Gastroesophageal sphincter (tissue), 4 donors: ENCODE measurements at regions not wholly inside any gene's neighbourhood (a gene's known extent, or its start where the extent isn't known, plus 50 kb on each side); places are given as distances from the start of the nearest gene placed in this dataset.

ENCODE experiments used
- ATAC-seq: fragments of 150-250 bp; one replicate; pipeline ENCODE4 v1.9.1; 2016; ENCODE audit warnings: mild to moderate bottlenecking, moderate library complexity
- H3K27ac ChIP-seq, 4 donors: fragments of 200-600 bp; sonication (generic) in 3 of 4; 1 replicate in 3 of 4; 2 replicates in 1 of 4; pipeline ENCODE4 v1.5.1; 2016 to 2019
- H3K27me3 ChIP-seq: fragments of 200-600 bp; sonication (generic); one replicate; pipeline ENCODE4 v1.5.1; 2019
- H3K36me3 ChIP-seq, 2 donors: fragments of 200-600 bp; sonication (generic); one replicate each; pipeline ENCODE4 v1.5.1; 2019; ENCODE audit warnings: control low read depth in 1 of 2
- H3K4me1 ChIP-seq, 3 donors: fragments of 200-600 bp; sonication (generic); 1 replicate in 2 of 3; 2 replicates in 1 of 3; pipeline ENCODE4 v1.5.1; 2016 to 2019; ENCODE audit warnings: control low read depth in 2 of 3
- H3K4me3 ChIP-seq, 2 donors: fragments of 200-600 bp; sonication (generic); one replicate each; pipeline ENCODE4 v1.5.1; 2019; ENCODE audit warnings: mild to moderate bottlenecking in 1 of 2, moderate library complexity in 1 of 2
- H3K9me3 ChIP-seq, 3 donors: fragments of 200-600 bp; sonication (generic); one replicate each; pipeline ENCODE4 v1.5.1; 2017 to 2019; ENCODE audit warnings: control low read depth in 2 of 3
- EP300 ChIP-seq: sonication (generic); formaldehyde crosslinking; IDR thresholded peaks from one replicate; pipeline ENCODE4 v1.6.1; 2017; ENCODE audit warnings: antibody characterized with exemption, mild to moderate bottlenecking
- POLR2A ChIP-seq, 2 donors: fragments of 450-650 bp; IDR thresholded peaks; one replicate each; pipeline ENCODE4 v1.6.1; 2017; ENCODE audit warnings: antibody characterized with exemption in 2 of 2, mild to moderate bottlenecking in 2 of 2, moderate library complexity in 1 of 2
- POLR2AphosphoS5 ChIP-seq: sonication (generic); formaldehyde crosslinking; IDR thresholded peaks from one replicate; pipeline ENCODE4 v1.6.1; 2017; ENCODE audit warnings: antibody characterized with exemption
- WGBS, 2 donors: methylation state at CpG; one replicate each; pipeline ENCODE4 v1.1.5; 2018; ENCODE audit warnings: low coverage in 1 of 2; 5-methylcytosine and 5-hydroxymethylcytosine counted together
- TF ChIP-seq, protein P1 (sequence below), 4 experiments: fragments of 200-600 bp in 2 of 4; fragments of 450-650 bp in 2 of 4; sonication (generic) in 1 of 4; IDR thresholded peaks; one replicate each; pipeline ENCODE4 v1.5.1; 2017 to 2019; ENCODE audit warnings: antibody characterized with exemption in 4 of 4, mild to moderate bottlenecking in 2 of 4, moderate library complexity in 2 of 4

DNA sequence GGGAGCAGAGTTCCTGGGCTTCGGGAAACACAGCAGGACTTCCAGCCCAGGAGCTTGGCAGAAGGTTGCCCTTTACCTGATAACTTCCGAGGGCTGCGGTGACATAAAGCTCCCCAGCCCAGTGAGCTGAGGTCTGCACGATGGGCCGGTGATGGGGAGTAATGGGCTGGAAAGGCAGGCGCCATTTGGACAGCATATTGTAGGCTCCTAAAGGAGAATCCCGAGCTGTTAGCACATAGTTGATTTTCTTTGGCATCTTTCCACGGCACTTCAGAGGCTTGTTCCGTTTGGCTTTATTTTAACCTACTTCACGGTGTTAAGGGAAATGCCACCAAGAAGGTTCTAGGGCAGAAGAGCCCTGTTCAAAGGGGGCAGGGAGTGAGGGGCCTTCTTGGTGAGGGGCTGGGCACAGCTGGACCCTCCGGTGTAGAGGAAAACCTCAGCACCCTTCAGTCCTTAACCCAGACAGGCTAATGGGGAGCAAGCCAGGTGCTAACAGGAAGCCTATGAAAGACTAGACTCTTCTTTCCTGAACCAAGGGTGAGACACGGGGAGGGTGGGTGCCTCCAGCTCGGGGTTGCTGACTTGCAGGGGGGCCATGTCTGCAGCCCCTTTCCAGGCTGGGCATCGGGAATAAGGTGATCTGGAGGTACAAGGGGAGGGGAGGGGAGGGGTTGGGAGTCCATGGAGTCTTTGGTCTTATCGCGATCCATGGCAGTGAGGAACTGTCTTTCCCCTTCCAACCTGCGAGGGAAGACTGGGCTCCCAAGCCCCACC is 347.7 kb downstream of the GLRX3 start:
- H3K27me3 ChIP-seq: peaks cover 36% of the 10 kb centered on the region
- H3K4me1 ChIP-seq: no peaks in the 10 kb centered on the region
- no peaks in the 10 kb centered on the region for H3K36me3 ChIP-seq
- 0% methylated on average over 1 of the region's 17 CpGs; no CpG with 5 or more reads in 1 of the 2 donors for WGBS, 2 donors
- no peak for ATAC-seq
- H3K9me3 ChIP-seq: no peaks in the 10 kb centered on the region
- TF ChIP-seq POLR2AphosphoS5 (no peak), POLR2A (IDR thresholded peaks at IDR 0.05) (no peak), EP300 (no peak)
- TF ChIP-seq, protein P1, sequence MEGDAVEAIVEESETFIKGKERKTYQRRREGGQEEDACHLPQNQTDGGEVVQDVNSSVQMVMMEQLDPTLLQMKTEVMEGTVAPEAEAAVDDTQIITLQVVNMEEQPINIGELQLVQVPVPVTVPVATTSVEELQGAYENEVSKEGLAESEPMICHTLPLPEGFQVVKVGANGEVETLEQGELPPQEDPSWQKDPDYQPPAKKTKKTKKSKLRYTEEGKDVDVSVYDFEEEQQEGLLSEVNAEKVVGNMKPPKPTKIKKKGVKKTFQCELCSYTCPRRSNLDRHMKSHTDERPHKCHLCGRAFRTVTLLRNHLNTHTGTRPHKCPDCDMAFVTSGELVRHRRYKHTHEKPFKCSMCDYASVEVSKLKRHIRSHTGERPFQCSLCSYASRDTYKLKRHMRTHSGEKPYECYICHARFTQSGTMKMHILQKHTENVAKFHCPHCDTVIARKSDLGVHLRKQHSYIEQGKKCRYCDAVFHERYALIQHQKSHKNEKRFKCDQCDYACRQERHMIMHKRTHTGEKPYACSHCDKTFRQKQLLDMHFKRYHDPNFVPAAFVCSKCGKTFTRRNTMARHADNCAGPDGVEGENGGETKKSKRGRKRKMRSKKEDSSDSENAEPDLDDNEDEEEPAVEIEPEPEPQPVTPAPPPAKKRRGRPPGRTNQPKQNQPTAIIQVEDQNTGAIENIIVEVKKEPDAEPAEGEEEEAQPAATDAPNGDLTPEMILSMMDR (IDR thresholded peaks at IDR 0.05): no peak
- no peak overlapping the region for H3K4me3 ChIP-seq
- no peak overlapping the region for H3K27ac ChIP-seq

- Histone ChIP-seq H3K27me3 (peaks cover 36% of the 10 kb centered on the region), H3K27ac (no peak overlapping the region), H3K4me1 (no peaks in the 10 kb centered on the region), H3K9me3 (no peaks in the 10 kb centered on the region), H3K36me3 (no peaks in the 10 kb centered on the region), H3K4me3 (no peak overlapping the region)
- WGBS, 2 donors: 82 to 85% methylated on average over 9 to 11 of the region's 18 CpGs
- no peak for ATAC-seq
- TF ChIP-seq EP300 (no peak), POLR2AphosphoS5 (no peak), POLR2A (IDR thresholded peaks at IDR 0.05) (no peak)
- TF ChIP-seq, protein P1 (IDR thresholded peaks at IDR 0.05): no peak
Measured at GRCh38 chr10:130484468-130485180, 348.4 kb downstream of the GLRX3 start.

- Histone ChIP-seq H3K36me3 (no peaks in the 10 kb centered on the region), H3K27ac (no peak overlapping the region), H3K9me3 (no peaks in the 10 kb centered on the region), H3K4me3 (no peak overlapping the region), H3K4me1 (no peaks in the 10 kb centered on the region), H3K27me3 (peaks cover 36% of the 10 kb centered on the region)
- TF ChIP-seq POLR2A (IDR thresholded peaks at IDR 0.05) (no peak), POLR2AphosphoS5 (no peak), EP300 (no peak)
- TF ChIP-seq, protein P1 (IDR thresholded peaks at IDR 0.05): no peak
- peak; percentile 12 for ATAC-seq
- WGBS, 2 donors: 84 to 100% methylated on average over 4 to 16 of the region's 27 CpGs
Measured at GRCh38 chr10:130485236-130485957, 349.2 kb downstream of the GLRX3 start.

DNA sequence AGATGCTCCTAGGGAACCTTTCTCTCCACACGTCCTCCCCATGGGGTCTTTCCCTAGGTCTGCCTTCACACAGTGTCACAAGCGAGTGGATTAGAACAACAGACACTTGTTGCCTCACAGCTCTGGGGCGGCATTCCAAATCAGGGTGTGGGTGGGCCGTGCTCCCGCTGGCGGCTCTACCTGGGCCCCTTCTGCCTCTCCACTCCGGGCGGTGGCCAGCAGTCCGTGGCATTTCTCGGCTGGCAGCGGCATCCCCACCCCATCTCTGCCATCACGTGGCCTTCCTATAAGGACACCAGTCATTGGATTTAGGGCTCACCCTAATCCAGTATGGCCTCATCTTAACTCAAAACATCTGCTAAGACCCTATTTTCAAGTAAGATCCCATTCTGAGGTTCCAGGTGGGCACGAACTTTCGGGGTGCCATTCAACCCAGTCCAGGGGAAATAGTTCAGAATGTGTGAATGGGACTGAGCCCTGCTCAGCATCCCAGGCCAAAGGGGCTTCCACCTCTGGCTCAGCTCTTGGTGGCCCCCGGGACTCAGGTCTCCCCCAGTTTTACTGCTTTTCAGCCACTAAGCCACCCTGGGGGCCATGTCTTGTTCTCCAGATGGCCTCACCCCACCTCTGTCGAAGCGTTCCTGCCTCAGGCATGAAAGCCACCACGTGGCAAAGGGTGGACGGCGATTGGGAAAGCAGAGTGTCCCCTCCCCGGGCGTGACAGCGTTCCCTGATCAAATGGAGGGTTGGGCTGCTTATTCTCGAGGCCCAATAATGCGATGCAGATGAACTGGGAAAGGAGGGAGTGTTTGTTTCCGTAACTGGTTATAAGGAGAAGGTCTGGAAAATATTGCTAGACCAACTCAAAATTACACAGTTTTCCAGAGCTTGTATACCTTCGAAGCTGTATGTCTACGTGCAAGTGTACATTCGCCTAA is 350.0 kb downstream of the GLRX3 start:
- no peaks in the 10 kb centered on the region for H3K36me3 ChIP-seq
- no peak overlapping the region for H3K27ac ChIP-seq
- no peak for ATAC-seq
- TF ChIP-seq, protein P1 (IDR thresholded peaks at IDR 0.05): no peak
- no peak for TF ChIP-seq POLR2A (IDR thresholded peaks at IDR 0.05)
- TF ChIP-seq POLR2AphosphoS5: no peak
- no peak for TF ChIP-seq EP300
- peaks cover 34% of the 10 kb centered on the region for H3K27me3 ChIP-seq
- 75 to 93% methylated on average over 6 to 8 of the region's 29 CpGs for WGBS, 2 donors
- no peak overlapping the region for H3K4me3 ChIP-seq
- no peaks in the 10 kb centered on the region for H3K4me1 ChIP-seq
- no peaks in the 10 kb centered on the region for H3K9me3 ChIP-seq
